Activated CD4-positive, alpha-beta T cell treated with anti-CD3 and anti-CD28 coated beads for 48 hours (primary cell): ENCODE measurements at regions not wholly inside any gene's neighbourhood (a gene's known extent, or its start where the extent isn't known, plus 50 kb on each side); places are given as distances from the start of the nearest gene placed in this dataset.
"Not testable (repeated sequence)": the region's sequence is repeated elsewhere in the genome, so short reads cannot be mapped to it uniquely, and the experiment has no call there.

ENCODE experiments used
- DNase-seq: peaks from one replicate; pipeline ENCODE4 v3.0.0-alpha.2; 2020

- peak; percentile 28 for DNase-seq
These were observed 229.0 kb downstream of the STK31 start for GRCh38 chr7:23938937-23939552.

GRCh38 chr7:23939747-23940146 is 229.7 kb downstream of the STK31 start:
- DNase-seq: not testable (repeated sequence)

GRCh38 chr7:23941551-23941950 is 231.5 kb downstream of the STK31 start:
- DNase-seq: no peak

GRCh38 chr7:23942032-23942431 is 232.0 kb downstream of the STK31 start:
- no peak for DNase-seq

GRCh38 chr7:23944131-23944530 is 234.1 kb downstream of the STK31 start:
- no peak for DNase-seq

- no peak for DNase-seq
These were observed 235.5 kb downstream of the STK31 start for GRCh38 chr7:23945472-23945871.

- no peak for DNase-seq
These were observed 245.1 kb downstream of the STK31 start for GRCh38 chr7:23955145-23955544.

GRCh38 chr7:23955600-23956149 is 245.7 kb downstream of the STK31 start:
- no peak for DNase-seq

- no peak for DNase-seq
These were observed 247.0 kb downstream of the STK31 start for GRCh38 chr7:23956772-23957576.

- no peak for DNase-seq
These were observed 249.8 kb downstream of the STK31 start for GRCh38 chr7:23959821-23960220.

- DNase-seq: no peak
These were observed 250.3 kb downstream of the STK31 start for GRCh38 chr7:23960361-23960760.

- no peak for DNase-seq
These were observed 253.6 kb downstream of the STK31 start for GRCh38 chr7:23963461-23964165.

- no peak for DNase-seq
These were observed 254.7 kb downstream of the STK31 start for GRCh38 chr7:23964715-23965114.

- no peak for DNase-seq
These were observed 255.3 kb downstream of the STK31 start for GRCh38 chr7:23965296-23965695.

- no peak for DNase-seq
These were observed 256.9 kb downstream of the STK31 start for GRCh38 chr7:23966941-23967340.

GRCh38 chr7:23967949-23968599 is 258.1 kb downstream of the STK31 start:
- peak; percentile 44 for DNase-seq

- no peak for DNase-seq
These were observed 258.8 kb downstream of the STK31 start for GRCh38 chr7:23968791-23969190.

GRCh38 chr7:23969443-23969842 is 259.4 kb downstream of the STK31 start:
- DNase-seq: no peak

- DNase-seq: no peak
These were observed 260.2 kb downstream of the STK31 start for GRCh38 chr7:23970193-23970592.

GRCh38 chr7:23971031-23971430 is 261.0 kb downstream of the STK31 start:
- no peak for DNase-seq

- no peak for DNase-seq
These were observed 262.0 kb downstream of the STK31 start for GRCh38 chr7:23972057-23972456.

- DNase-seq: no peak
These were observed 263.2 kb downstream of the STK31 start for GRCh38 chr7:23973264-23973663.

- no peak for DNase-seq
These were observed 270.1 kb downstream of the STK31 start for GRCh38 chr7:23980081-23980480.
